ENCODE measurements at regions not wholly inside any gene's neighbourhood (a gene's known extent, or its start where the extent isn't known, plus 50 kb on each side); places are given as distances from the start of the nearest gene placed in this dataset.

GRCh38 chr11:19428206-19429002 lies 187.7 kb upstream of the E2F8 start:
- TF ChIP-seq, protein P1, sequence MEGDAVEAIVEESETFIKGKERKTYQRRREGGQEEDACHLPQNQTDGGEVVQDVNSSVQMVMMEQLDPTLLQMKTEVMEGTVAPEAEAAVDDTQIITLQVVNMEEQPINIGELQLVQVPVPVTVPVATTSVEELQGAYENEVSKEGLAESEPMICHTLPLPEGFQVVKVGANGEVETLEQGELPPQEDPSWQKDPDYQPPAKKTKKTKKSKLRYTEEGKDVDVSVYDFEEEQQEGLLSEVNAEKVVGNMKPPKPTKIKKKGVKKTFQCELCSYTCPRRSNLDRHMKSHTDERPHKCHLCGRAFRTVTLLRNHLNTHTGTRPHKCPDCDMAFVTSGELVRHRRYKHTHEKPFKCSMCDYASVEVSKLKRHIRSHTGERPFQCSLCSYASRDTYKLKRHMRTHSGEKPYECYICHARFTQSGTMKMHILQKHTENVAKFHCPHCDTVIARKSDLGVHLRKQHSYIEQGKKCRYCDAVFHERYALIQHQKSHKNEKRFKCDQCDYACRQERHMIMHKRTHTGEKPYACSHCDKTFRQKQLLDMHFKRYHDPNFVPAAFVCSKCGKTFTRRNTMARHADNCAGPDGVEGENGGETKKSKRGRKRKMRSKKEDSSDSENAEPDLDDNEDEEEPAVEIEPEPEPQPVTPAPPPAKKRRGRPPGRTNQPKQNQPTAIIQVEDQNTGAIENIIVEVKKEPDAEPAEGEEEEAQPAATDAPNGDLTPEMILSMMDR (conservative IDR thresholded peaks at IDR 0.05; ENCODE audit: low read depth, low read length) = no peak
- no peak for TF ChIP-seq POLR2A (IDR thresholded peaks at IDR 0.05; ENCODE audit: low read depth, low read length)
- TF ChIP-seq BHLHE40 (IDR thresholded peaks at IDR 0.05; ENCODE audit: low read depth, low read length) = no peak
- no peak for TF ChIP-seq MAZ (IDR thresholded peaks at IDR 0.05; ENCODE audit: borderline replicate concordance, low read depth, low read length)
- no peak; the same call in 1 of the 2 replicates for TF ChIP-seq CEBPB (IDR thresholded peaks at IDR 0.05; ENCODE audit: low read depth, low read length)
